Liver (tissue), 8 donors: ENCODE measurements at regions not wholly inside any gene's neighbourhood (a gene's known extent, or its start where the extent isn't known, plus 50 kb on each side); places are given as distances from the start of the nearest gene placed in this dataset.

Experiments used
- DNase-seq: peaks from one replicate; pipeline ENCODE4 v3.0.0-alpha.2; 2017; ENCODE audit warnings: low spot score
- H3K27ac ChIP-seq, 2 donors: one replicate each; pipeline ENCODE4 v1.7.0; 2013; ENCODE audit warnings: inconsistent platforms in 2 of 2, low read length in 2 of 2, control low read depth in 1 of 2, low read depth in 1 of 2, mild to moderate bottlenecking in 1 of 2
- H3K27me3 ChIP-seq, 4 donors: one replicate each; pipeline versions ENCODE4 v1.6.1 to v1.7.0; 2013; ENCODE audit warnings: low read length in 3 of 4, inconsistent platforms in 1 of 4, mild to moderate bottlenecking in 1 of 4, moderate library complexity in 1 of 4; ENCODE audit not compliant: control insufficient read depth in 4 of 4, insufficient read depth in 4 of 4
- H3K36me3 ChIP-seq, 4 donors: one replicate each; pipeline versions ENCODE4 v1.6.1 to v1.7.0; 2013; ENCODE audit warnings: low read length in 3 of 4, mild to moderate bottlenecking in 3 of 4, low read depth in 1 of 4, moderate library complexity in 1 of 4; ENCODE audit not compliant: control insufficient read depth in 4 of 4, insufficient read depth in 3 of 4
- H3K4me1 ChIP-seq, 4 donors: one replicate each; pipeline versions ENCODE4 v1.6.1 to v1.7.0; 2013; ENCODE audit warnings: low read length in 3 of 4, mild to moderate bottlenecking in 3 of 4, moderate library complexity in 1 of 4; ENCODE audit not compliant: control insufficient read depth in 4 of 4, insufficient read depth in 4 of 4
- H3K4me3 ChIP-seq, 3 donors: one replicate each; pipeline versions ENCODE4 v1.6.1 to v1.7.0; 2013; ENCODE audit warnings: low read length in 3 of 3, control low read depth in 1 of 3, low read depth in 1 of 3, mild to moderate bottlenecking in 1 of 3
- H3K9ac ChIP-seq, 2 donors: one replicate each; pipeline ENCODE4 v1.7.0; 2013; ENCODE audit warnings: low read length in 2 of 2, mild to moderate bottlenecking in 2 of 2, moderate library complexity in 2 of 2, control low read depth in 1 of 2, low read depth in 1 of 2
- H3K9me3 ChIP-seq, 4 donors: one replicate each; pipeline versions ENCODE4 v1.6.1 to v1.7.0; 2013; ENCODE audit warnings: low read length in 3 of 4; ENCODE audit not compliant: control insufficient read depth in 4 of 4
- FOXA1 ChIP-seq: IDR thresholded peaks from 2 replicates; pipeline ENCODE4 v1.6.1; 2016; ENCODE audit warnings: antibody characterized with exemption
- GABPA ChIP-seq, 2 donors: IDR thresholded peaks in 1 of 2; conservative IDR thresholded peaks in 1 of 2; 2 replicates each; pipeline ENCODE4 v1.6.1; 2016; ENCODE audit warnings: antibody characterized with exemption in 2 of 2, mild to moderate bottlenecking in 1 of 2, moderate library complexity in 1 of 2
- HNF4A ChIP-seq, 2 donors: conservative IDR thresholded peaks; 2 replicates each; pipeline ENCODE4 v1.6.1; 2016; ENCODE audit warnings: antibody characterized with exemption in 2 of 2, mild to moderate bottlenecking in 2 of 2
- HNF4G ChIP-seq: IDR thresholded peaks from 2 replicates; pipeline ENCODE4 v1.6.1; 2016; ENCODE audit warnings: antibody characterized with exemption
- JUND ChIP-seq, 2 donors: IDR thresholded peaks; 2 replicates each; pipeline ENCODE4 v1.6.1; 2016; ENCODE audit warnings: antibody characterized with exemption in 2 of 2
- NR2F2 ChIP-seq: IDR thresholded peaks from 2 replicates; pipeline ENCODE4 v1.6.1; 2016; ENCODE audit warnings: antibody characterized with exemption
- RAD21 ChIP-seq, 2 donors: IDR thresholded peaks; 2 replicates each; pipeline ENCODE4 v1.6.1; 2016; ENCODE audit warnings: antibody characterized with exemption in 2 of 2, mild to moderate bottlenecking in 2 of 2
- RXRA ChIP-seq, 2 donors: IDR thresholded peaks; 2 replicates each; pipeline ENCODE4 v1.6.1; 2017 to 2018; ENCODE audit warnings: antibody characterized with exemption in 2 of 2, mild to moderate bottlenecking in 1 of 2
- SP1 ChIP-seq: IDR thresholded peaks from 2 replicates; pipeline ENCODE4 v1.6.1; 2018; ENCODE audit warnings: antibody characterized with exemption, mild to moderate bottlenecking
- TAF1 ChIP-seq: conservative IDR thresholded peaks from 2 replicates; pipeline ENCODE4 v1.6.1; 2016; ENCODE audit warnings: antibody characterized with exemption, mild to moderate bottlenecking
- WGBS: extraction: QIAGEN DNeasy Blood & Tissue Kit; methylation state at CpG from one replicate; pipeline ENCODE4 v1.1.7; 2013; 5-methylcytosine and 5-hydroxymethylcytosine counted together
- TF ChIP-seq, protein P1 (sequence below): IDR thresholded peaks from 2 replicates; pipeline ENCODE4 v1.6.1; 2016; ENCODE audit warnings: antibody characterized with exemption, mild to moderate bottlenecking
- TF ChIP-seq, protein P2 (sequence below): IDR thresholded peaks from 2 replicates; pipeline ENCODE4 v1.6.1; 2016; ENCODE audit warnings: antibody characterized with exemption
- TF ChIP-seq, protein P3 (sequence below): fragments of 150-350 bp; IDR thresholded peaks from 2 replicates; pipeline ENCODE4 v1.5.1; 2017; ENCODE audit warnings: improper control_type of control experiment, low read depth, low read length; ENCODE audit not compliant: missing input control
- TF ChIP-seq, protein P4 (sequence below): IDR thresholded peaks from 2 replicates; pipeline ENCODE4 v1.6.1; 2016; ENCODE audit warnings: antibody characterized with exemption
- donor health status: healthy.
- donor health status: healthy.
- donor health status: healthy.
- donor health status: healthy.
- donor health status: healthy.

DNA sequence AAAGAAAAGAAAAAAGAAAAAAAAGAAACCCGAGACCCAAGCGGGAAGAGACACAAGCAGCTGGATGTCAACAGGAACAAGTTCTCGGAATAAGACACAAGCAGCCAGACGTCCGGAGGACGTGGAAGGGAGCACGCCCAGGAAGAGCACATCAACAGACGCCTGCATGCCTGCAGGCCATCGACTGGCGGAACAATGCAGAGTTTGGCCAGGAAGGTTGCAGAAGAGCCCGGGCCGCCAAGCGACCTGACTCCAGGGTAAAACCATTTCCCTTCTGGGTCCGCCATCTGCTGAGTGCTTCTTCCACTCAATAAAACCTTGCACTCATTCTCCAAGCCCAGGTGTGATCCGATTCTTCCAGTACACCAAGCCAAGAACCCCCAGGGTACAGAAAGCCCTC, 95.6 kb upstream of the PRR32 start:
- 89% methylated on average over 15 of the region's 15 CpGs for WGBS
- Histone ChIP-seq H3K4me3 (no peak overlapping the region), H3K27me3 (no peaks in the 10 kb centered on the region), H3K36me3 (no peaks in the 10 kb centered on the region), H3K4me1 (peaks cover 0 to 2% (median 0%) of the 10 kb centered on the region in 4 donors), H3K27ac (no peak overlapping the region), H3K9ac (no peak overlapping the region), H3K9me3 (no peaks in the 10 kb centered on the region)
- no peak for DNase-seq
- TF ChIP-seq GABPA (IDR thresholded peaks at IDR 0.05 in 1 of 2, conservative IDR thresholded peaks at IDR 0.05 in 1 of 2): no peak
- TF ChIP-seq SP1: no peak
- TF ChIP-seq, protein P1, sequence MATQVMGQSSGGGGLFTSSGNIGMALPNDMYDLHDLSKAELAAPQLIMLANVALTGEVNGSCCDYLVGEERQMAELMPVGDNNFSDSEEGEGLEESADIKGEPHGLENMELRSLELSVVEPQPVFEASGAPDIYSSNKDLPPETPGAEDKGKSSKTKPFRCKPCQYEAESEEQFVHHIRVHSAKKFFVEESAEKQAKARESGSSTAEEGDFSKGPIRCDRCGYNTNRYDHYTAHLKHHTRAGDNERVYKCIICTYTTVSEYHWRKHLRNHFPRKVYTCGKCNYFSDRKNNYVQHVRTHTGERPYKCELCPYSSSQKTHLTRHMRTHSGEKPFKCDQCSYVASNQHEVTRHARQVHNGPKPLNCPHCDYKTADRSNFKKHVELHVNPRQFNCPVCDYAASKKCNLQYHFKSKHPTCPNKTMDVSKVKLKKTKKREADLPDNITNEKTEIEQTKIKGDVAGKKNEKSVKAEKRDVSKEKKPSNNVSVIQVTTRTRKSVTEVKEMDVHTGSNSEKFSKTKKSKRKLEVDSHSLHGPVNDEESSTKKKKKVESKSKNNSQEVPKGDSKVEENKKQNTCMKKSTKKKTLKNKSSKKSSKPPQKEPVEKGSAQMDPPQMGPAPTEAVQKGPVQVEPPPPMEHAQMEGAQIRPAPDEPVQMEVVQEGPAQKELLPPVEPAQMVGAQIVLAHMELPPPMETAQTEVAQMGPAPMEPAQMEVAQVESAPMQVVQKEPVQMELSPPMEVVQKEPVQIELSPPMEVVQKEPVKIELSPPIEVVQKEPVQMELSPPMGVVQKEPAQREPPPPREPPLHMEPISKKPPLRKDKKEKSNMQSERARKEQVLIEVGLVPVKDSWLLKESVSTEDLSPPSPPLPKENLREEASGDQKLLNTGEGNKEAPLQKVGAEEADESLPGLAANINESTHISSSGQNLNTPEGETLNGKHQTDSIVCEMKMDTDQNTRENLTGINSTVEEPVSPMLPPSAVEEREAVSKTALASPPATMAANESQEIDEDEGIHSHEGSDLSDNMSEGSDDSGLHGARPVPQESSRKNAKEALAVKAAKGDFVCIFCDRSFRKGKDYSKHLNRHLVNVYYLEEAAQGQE: no peak
- no peak for TF ChIP-seq NR2F2
- TF ChIP-seq, protein P2, sequence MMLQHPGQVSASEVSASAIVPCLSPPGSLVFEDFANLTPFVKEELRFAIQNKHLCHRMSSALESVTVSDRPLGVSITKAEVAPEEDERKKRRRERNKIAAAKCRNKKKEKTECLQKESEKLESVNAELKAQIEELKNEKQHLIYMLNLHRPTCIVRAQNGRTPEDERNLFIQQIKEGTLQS: no peak
- TF ChIP-seq RXRA (IDR thresholded peaks at IDR 0.05): no peak
- TF ChIP-seq, protein P3, sequence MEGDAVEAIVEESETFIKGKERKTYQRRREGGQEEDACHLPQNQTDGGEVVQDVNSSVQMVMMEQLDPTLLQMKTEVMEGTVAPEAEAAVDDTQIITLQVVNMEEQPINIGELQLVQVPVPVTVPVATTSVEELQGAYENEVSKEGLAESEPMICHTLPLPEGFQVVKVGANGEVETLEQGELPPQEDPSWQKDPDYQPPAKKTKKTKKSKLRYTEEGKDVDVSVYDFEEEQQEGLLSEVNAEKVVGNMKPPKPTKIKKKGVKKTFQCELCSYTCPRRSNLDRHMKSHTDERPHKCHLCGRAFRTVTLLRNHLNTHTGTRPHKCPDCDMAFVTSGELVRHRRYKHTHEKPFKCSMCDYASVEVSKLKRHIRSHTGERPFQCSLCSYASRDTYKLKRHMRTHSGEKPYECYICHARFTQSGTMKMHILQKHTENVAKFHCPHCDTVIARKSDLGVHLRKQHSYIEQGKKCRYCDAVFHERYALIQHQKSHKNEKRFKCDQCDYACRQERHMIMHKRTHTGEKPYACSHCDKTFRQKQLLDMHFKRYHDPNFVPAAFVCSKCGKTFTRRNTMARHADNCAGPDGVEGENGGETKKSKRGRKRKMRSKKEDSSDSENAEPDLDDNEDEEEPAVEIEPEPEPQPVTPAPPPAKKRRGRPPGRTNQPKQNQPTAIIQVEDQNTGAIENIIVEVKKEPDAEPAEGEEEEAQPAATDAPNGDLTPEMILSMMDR: no peak

DNA sequence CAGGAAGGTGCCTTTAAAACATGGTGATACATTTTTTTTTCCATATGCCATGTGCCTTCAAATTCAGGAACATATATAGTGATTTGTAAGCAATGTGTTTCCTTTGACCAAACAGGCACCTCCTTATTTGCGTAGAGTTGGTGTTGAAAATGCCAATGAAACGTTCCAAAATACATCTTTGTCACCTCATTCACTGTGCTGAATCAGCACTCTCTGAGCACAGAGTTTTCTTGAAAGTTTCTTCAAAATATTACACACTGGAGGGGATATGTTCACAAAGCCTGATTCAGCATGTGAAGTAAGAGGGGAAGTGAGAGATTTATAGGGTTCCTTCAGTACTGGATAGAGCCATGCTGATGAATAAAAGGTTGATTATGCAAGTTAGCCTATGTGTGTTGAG, 85.7 kb upstream of the PRR32 start:
- Histone ChIP-seq H3K36me3 (no peaks in the 10 kb centered on the region), H3K9me3 (no peaks in the 10 kb centered on the region), H3K9ac (no peak overlapping the region), H3K27ac (no peak overlapping the region), H3K4me1 (no peaks in the 10 kb centered on the region), H3K4me3 (no peak overlapping the region), H3K27me3 (peaks cover 0 to 2% (median 0%) of the 10 kb centered on the region in 4 donors)
- 48% methylated on average over 2 of the region's 2 CpGs for WGBS
- DNase-seq: no peak
- TF ChIP-seq HNF4G: no peak
- TF ChIP-seq GABPA (IDR thresholded peaks at IDR 0.05 in 1 of 2, conservative IDR thresholded peaks at IDR 0.05 in 1 of 2): no peak
- TF ChIP-seq RAD21 (IDR thresholded peaks at IDR 0.05): no peak
- no peak for TF ChIP-seq NR2F2
- no peak for TF ChIP-seq TAF1
- TF ChIP-seq HNF4A (conservative IDR thresholded peaks at IDR 0.05): no peak
- no peak for TF ChIP-seq FOXA1
- no peak for TF ChIP-seq JUND (IDR thresholded peaks at IDR 0.05)
- TF ChIP-seq, protein P2: no peak
- TF ChIP-seq, protein P4, sequence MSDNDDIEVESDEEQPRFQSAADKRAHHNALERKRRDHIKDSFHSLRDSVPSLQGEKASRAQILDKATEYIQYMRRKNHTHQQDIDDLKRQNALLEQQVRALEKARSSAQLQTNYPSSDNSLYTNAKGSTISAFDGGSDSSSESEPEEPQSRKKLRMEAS: no peak
